A549 (cell line): ENCODE measurements at regions not wholly inside any gene's neighbourhood (a gene's known extent, or its start where the extent isn't known, plus 50 kb on each side); places are given as distances from the start of the nearest gene placed in this dataset.

ENCODE experiments used
- ATAC-seq, 2 experiments: fragments of 200-7000 bp in 1 of 2; fragments of >200 bp in 1 of 2; cut with Nextera tagmentation in 1 of 2; cut with Tn5 transposase in 1 of 2; 3 replicates each; pipeline versions ENCODE4 v1.8.0 to v1.9.1; 2018 to 2020; ENCODE audit warnings: mild to moderate bottlenecking in 1 of 2, moderate library complexity in 1 of 2
- CTCF ChIA-PET: fragments of 300-600 bp; sonication (Branson Sonifier 250); formaldehyde crosslinking; extraction: SDS; loops from one replicate; lab custom pipeline; 2021; ENCODE audit warnings: antibody characterized with exemption, inconsistent platforms; lab: Yijun Ruan, JAX
- POLR2A ChIA-PET: fragments of 350-600 bp; formaldehyde crosslinking; extraction: SDS; loops from one replicate; lab custom pipeline; 2021; ENCODE audit warnings: antibody characterized with exemption, inconsistent platforms; lab: Yijun Ruan, JAX
- DNase-seq, 2 experiments: peaks; one replicate each; pipeline versions ENCODE4 v3.0.0 to v3.0.0-alpha.2; 2011 to 2016; ENCODE audit warnings: low read depth in 1 of 2, low spot score in 1 of 2
- FAIRE-seq: peaks from 2 replicates; lab custom pipeline; 2011; peaks lifted over from hg19 to GRCh38; lab: Jason Lieb, UNC
- H3K27ac ChIP-seq, 2 experiments: fragments of >200 bp; sonication (Bioruptor Twin); formaldehyde crosslinking; 3 replicates each; pipeline ENCODE4 v1.5.1; 2016 to 2017
- H3K4me1 ChIP-seq: fragments of >200 bp; sonication (Bioruptor Twin); formaldehyde crosslinking; 3 replicates; pipeline ENCODE4 v1.6.1; 2016
- H3K4me2 ChIP-seq: fragments of >200 bp; sonication (Bioruptor Twin); formaldehyde crosslinking; 3 replicates; pipeline ENCODE4 v1.6.1; 2016
- H3K4me3 ChIP-seq: fragments of >200 bp; sonication (Bioruptor Twin); formaldehyde crosslinking; 3 replicates; pipeline ENCODE4 v1.5.1; 2016
- H3K9me3 ChIP-seq: fragments of >200 bp; sonication (Bioruptor Twin); formaldehyde crosslinking; 3 replicates; pipeline ENCODE4 v1.6.1; 2016
- CBX2 ChIP-seq: fragments of 200-600 bp; sonication (generic); IDR thresholded peaks from 2 replicates; pipeline ENCODE4 v1.6.1; 2016; ENCODE audit warnings: low read depth, mild to moderate bottlenecking, borderline replicate concordance
- CBX8 ChIP-seq: fragments of 200-600 bp; sonication (generic); IDR thresholded peaks from 2 replicates; pipeline ENCODE4 v1.6.1; 2016
- CHD2 ChIP-seq: fragments of 150-350 bp; IDR thresholded peaks from 2 replicates; pipeline ENCODE4 v1.6.1; 2014; ENCODE audit warnings: low read length; ENCODE audit not compliant: partially characterized antibody
- EHF ChIP-seq: fragments of 250-450 bp; sonication (Bioruptor Pico); IDR thresholded peaks from 2 replicates; pipeline ENCODE4 v1.5.0; 2020; ENCODE audit warnings: mild to moderate bottlenecking
- EHMT2 ChIP-seq: fragments of 200-600 bp; sonication (generic); IDR thresholded peaks from 2 replicates; pipeline ENCODE4 v1.6.1; 2016; ENCODE audit warnings: antibody characterized with exemption, low read depth, mild to moderate bottlenecking, moderate library complexity
- EP300 ChIP-seq, 2 experiments: fragments of >200 bp; sonication (Bioruptor Twin); formaldehyde crosslinking; IDR thresholded peaks; 2 replicates in 1 of 2; 3 replicates in 1 of 2; pipeline ENCODE4 v1.6.1; 2016 to 2017
- FOSB ChIP-seq: fragments of 250-450 bp; sonication (Bioruptor Pico); IDR thresholded peaks from 2 replicates; pipeline ENCODE4 v1.5.0; 2020; ENCODE audit warnings: mild to moderate bottlenecking, moderate library complexity
- FOSL2 ChIP-seq, 2 experiments: fragments of 450-650 bp in 1 of 2; fragments of >200 bp in 1 of 2; sonication (Bioruptor Twin) in 1 of 2; formaldehyde crosslinking; IDR thresholded peaks; 2 replicates each; pipeline versions ENCODE4 v1.5.0 to v1.6.1; 2016 to 2020; ENCODE audit warnings: mild to moderate bottlenecking in 1 of 2, moderate library complexity in 1 of 2
- FOXS1 ChIP-seq: fragments of 250-450 bp; sonication (Bioruptor Pico); IDR thresholded peaks from 2 replicates; pipeline ENCODE4 v1.5.0; 2020; ENCODE audit warnings: mild to moderate bottlenecking, moderate library complexity
- GATA3 ChIP-seq: IDR thresholded peaks from 2 replicates; pipeline ENCODE4 v1.6.1; 2012; ENCODE audit warnings: borderline replicate concordance
- HDAC2 ChIP-seq: fragments of 200-600 bp; sonication (generic); IDR thresholded peaks from 2 replicates; pipeline ENCODE4 v1.6.1; 2016
- HEYL ChIP-seq: fragments of 250-450 bp; sonication (Bioruptor Pico); IDR thresholded peaks from 2 replicates; pipeline ENCODE4 v1.8.0; 2021; ENCODE audit warnings: mild to moderate bottlenecking, moderate library complexity
- HOXB5 ChIP-seq: fragments of 250-450 bp; sonication (Bioruptor Pico); IDR thresholded peaks from 2 replicates; pipeline ENCODE4 v1.5.0; 2020; ENCODE audit warnings: mild to moderate bottlenecking, moderate library complexity
- KDM1A ChIP-seq: fragments of 200-600 bp; sonication (generic); IDR thresholded peaks from 2 replicates; pipeline ENCODE4 v1.6.1; 2016; ENCODE audit warnings: low read depth, mild to moderate bottlenecking
- KDM5A ChIP-seq: fragments of 200-600 bp; sonication (generic); IDR thresholded peaks from 2 replicates; pipeline ENCODE4 v1.6.1; 2016; ENCODE audit warnings: antibody characterized with exemption, mild to moderate bottlenecking
- MAFK ChIP-seq: fragments of 450-650 bp; IDR thresholded peaks from 2 replicates; pipeline ENCODE4 v1.6.1; 2014; ENCODE audit not compliant: partially characterized antibody
- MAZ ChIP-seq: fragments of 150-350 bp; IDR thresholded peaks from 2 replicates; pipeline ENCODE4 v1.6.1; 2014; ENCODE audit warnings: antibody characterized with exemption, low read depth, low read length, borderline replicate concordance
- MYC ChIP-seq: IDR thresholded peaks from 2 replicates; pipeline ENCODE4 v1.6.1; 2012; ENCODE audit warnings: mild to moderate bottlenecking, inconsistent platforms, low read length, improper control_type of control experiment, borderline replicate concordance
- PHF8 ChIP-seq: fragments of 200-600 bp; sonication (generic); IDR thresholded peaks from 2 replicates; pipeline ENCODE4 v1.6.1; 2016; ENCODE audit warnings: low read depth, mild to moderate bottlenecking, antibody characterized with exemption, moderate library complexity, borderline replicate concordance
- RAD21 ChIP-seq, 2 experiments: fragments of >200 bp in 1 of 2; sonication (Bioruptor Twin) in 1 of 2; formaldehyde crosslinking in 1 of 2; IDR thresholded peaks in 1 of 2; conservative IDR thresholded peaks in 1 of 2; 2 replicates in 1 of 2; 3 replicates in 1 of 2; pipeline ENCODE4 v1.6.1; 2012 to 2018; ENCODE audit warnings: inconsistent platforms in 1 of 2
- RARB ChIP-seq: fragments of 250-450 bp; sonication (Bioruptor Pico); IDR thresholded peaks from 2 replicates; pipeline ENCODE4 v1.8.0; 2021; ENCODE audit warnings: mild to moderate bottlenecking, moderate library complexity
- RFX5 ChIP-seq: fragments of 450-650 bp; IDR thresholded peaks from 2 replicates; pipeline ENCODE4 v1.7.1; 2014; ENCODE audit warnings: antibody characterized with exemption, mild to moderate bottlenecking, moderate library complexity
- RNF2 ChIP-seq: fragments of 200-600 bp; sonication (generic); IDR thresholded peaks from 2 replicates; pipeline ENCODE4 v1.6.1; 2016; ENCODE audit warnings: low read depth, mild to moderate bottlenecking, antibody characterized with exemption, moderate library complexity, borderline replicate concordance
- SREBF2 ChIP-seq: fragments of 450-650 bp; IDR thresholded peaks from 2 replicates; pipeline ENCODE4 v1.6.1; 2014; ENCODE audit warnings: mild to moderate bottlenecking, moderate library complexity
- TFCP2L1 ChIP-seq: fragments of 250-450 bp; sonication (Bioruptor Pico); IDR thresholded peaks from 2 replicates; pipeline ENCODE4 v1.5.0; 2021; ENCODE audit warnings: mild to moderate bottlenecking
- TP53 ChIP-seq: fragments of 250-450 bp; sonication (Bioruptor Pico); IDR thresholded peaks from 2 replicates; pipeline ENCODE4 v1.5.0; 2021; ENCODE audit warnings: mild to moderate bottlenecking, moderate library complexity
- ZC3H11A ChIP-seq: fragments of 450-650 bp; IDR thresholded peaks from 2 replicates; pipeline ENCODE4 v1.6.1; 2014; ENCODE audit warnings: antibody characterized with exemption, mild to moderate bottlenecking
- ZFP36 ChIP-seq: fragments of 450-650 bp; IDR thresholded peaks from 2 replicates; pipeline ENCODE4 v1.6.1; 2014; ENCODE audit warnings: borderline replicate concordance; ENCODE audit not compliant: partially characterized antibody
- ZSCAN20 ChIP-seq: fragments of 250-450 bp; sonication (Bioruptor Pico); IDR thresholded peaks from 2 replicates; pipeline ENCODE4 v1.8.0; 2022; ENCODE audit warnings: mild to moderate bottlenecking, moderate library complexity
- WGBS: methylation state at CpG from one replicate; pipeline ENCODE4 v1.1.6; 2017; ENCODE audit errors: missing lambda C conversion rate; 5-methylcytosine and 5-hydroxymethylcytosine counted together
- TF ChIP-seq, protein P1 (sequence below): fragments of >200 bp; sonication (Bioruptor Twin); formaldehyde crosslinking; IDR thresholded peaks from 3 replicates; pipeline ENCODE4 v1.5.1; 2016
- TF ChIP-seq, protein P2 (sequence below): IDR thresholded peaks from 2 replicates; pipeline ENCODE4 v1.6.1; 2012
- TF ChIP-seq, protein P3 (sequence below): fragments of 250-450 bp; sonication (Bioruptor Pico); IDR thresholded peaks from 2 replicates; pipeline ENCODE4 v1.5.0; 2020; ENCODE audit warnings: low read depth, mild to moderate bottlenecking, moderate library complexity
- TF ChIP-seq, protein P4 (sequence below): IDR thresholded peaks from 2 replicates; pipeline ENCODE4 v1.6.1; 2012
- TF ChIP-seq, protein P5 (sequence below): fragments of 150-350 bp; IDR thresholded peaks from 2 replicates; pipeline ENCODE4 v1.6.1; 2014; ENCODE audit warnings: low read depth, mild to moderate bottlenecking, low read length
- TF ChIP-seq, protein P6 (sequence below): fragments of >200 bp; sonication (Bioruptor Twin); formaldehyde crosslinking; IDR thresholded peaks from 2 replicates; pipeline ENCODE4 v1.6.1; 2016

DNA sequence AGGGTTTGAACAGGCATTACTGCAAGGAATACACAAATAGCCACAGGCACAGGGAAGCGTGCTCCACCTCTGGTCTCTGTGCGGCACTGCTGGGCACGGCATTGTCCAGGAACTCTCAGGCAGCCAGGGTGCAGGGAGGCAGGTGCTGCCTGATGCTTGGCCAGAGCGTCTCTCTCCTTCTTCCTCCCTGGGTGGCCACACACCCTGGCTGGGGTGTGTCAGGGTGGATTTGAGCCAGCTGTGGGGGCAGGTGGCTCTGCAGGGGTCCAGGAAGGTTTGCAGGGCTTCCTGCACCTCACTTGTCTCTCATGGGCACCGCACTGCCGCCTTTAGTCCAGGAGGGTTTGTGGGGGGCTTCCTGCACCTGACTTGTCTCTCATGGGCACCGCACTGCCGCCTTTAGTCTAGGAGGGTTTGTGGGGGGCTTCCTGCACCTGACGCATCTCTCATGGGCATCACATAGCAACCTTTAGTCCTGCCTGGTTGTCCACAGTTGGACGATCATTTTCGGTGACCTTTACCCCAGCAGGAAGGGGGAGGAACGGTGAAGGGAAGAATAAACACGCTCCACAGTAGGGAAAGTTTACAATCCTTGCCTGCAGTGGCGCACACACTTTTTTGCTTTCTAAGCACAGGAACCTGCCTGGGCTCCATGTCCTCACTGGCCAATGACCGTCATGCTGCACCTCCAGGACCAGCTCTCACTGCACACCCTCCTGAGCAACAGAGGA, 332.9 kb downstream of the EIPR1 start:
- no peaks in the 10 kb centered on the region for H3K9me3 ChIP-seq
- ChIA-PET POLR2A (no interaction called here), CTCF (no interaction called here)
- H3K4me3 ChIP-seq = no peak overlapping the region
- no peak overlapping the region for H3K4me2 ChIP-seq
- FAIRE-seq = no peak
- peak in 1 of 2 experiments; percentile 61; a peak in 3 of 6 replicates for ATAC-seq
- H3K4me1 ChIP-seq = no peaks in the 10 kb centered on the region
- H3K27ac ChIP-seq = no peak overlapping the region
- TF ChIP-seq PHF8 (no peak), MYC (no peak), FOSB (no peak), KDM5A (no peak), RNF2 (no peak), EP300 (IDR thresholded peaks at IDR 0.05) (no peak), ZFP36 (no peak), KDM1A (no peak), HOXB5 (CRISPR knock-in tag) (no peak), MAZ (no peak), FOSL2 (IDR thresholded peaks at IDR 0.05) (no peak), FOSL2 (CRISPR knock-in tag; IDR thresholded peaks at IDR 0.05) (no peak), SREBF2 (no peak), GATA3 (no peak), RARB (CRISPR knock-in tag) (no peak), TFCP2L1 (CRISPR knock-in tag) (no peak), ZSCAN20 (no peak)
- TF ChIP-seq, protein P1, sequence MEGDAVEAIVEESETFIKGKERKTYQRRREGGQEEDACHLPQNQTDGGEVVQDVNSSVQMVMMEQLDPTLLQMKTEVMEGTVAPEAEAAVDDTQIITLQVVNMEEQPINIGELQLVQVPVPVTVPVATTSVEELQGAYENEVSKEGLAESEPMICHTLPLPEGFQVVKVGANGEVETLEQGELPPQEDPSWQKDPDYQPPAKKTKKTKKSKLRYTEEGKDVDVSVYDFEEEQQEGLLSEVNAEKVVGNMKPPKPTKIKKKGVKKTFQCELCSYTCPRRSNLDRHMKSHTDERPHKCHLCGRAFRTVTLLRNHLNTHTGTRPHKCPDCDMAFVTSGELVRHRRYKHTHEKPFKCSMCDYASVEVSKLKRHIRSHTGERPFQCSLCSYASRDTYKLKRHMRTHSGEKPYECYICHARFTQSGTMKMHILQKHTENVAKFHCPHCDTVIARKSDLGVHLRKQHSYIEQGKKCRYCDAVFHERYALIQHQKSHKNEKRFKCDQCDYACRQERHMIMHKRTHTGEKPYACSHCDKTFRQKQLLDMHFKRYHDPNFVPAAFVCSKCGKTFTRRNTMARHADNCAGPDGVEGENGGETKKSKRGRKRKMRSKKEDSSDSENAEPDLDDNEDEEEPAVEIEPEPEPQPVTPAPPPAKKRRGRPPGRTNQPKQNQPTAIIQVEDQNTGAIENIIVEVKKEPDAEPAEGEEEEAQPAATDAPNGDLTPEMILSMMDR = no peak
- TF ChIP-seq, protein P2, sequence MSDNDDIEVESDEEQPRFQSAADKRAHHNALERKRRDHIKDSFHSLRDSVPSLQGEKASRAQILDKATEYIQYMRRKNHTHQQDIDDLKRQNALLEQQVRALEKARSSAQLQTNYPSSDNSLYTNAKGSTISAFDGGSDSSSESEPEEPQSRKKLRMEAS = no peak
- TF ChIP-seq, protein P3, sequence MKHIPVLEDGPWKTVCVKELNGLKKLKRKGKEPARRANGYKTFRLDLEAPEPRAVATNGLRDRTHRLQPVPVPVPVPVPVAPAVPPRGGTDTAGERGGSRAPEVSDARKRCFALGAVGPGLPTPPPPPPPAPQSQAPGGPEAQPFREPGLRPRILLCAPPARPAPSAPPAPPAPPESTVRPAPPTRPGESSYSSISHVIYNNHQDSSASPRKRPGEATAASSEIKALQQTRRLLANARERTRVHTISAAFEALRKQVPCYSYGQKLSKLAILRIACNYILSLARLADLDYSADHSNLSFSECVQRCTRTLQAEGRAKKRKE = no peak
- TF ChIP-seq, protein P4, sequence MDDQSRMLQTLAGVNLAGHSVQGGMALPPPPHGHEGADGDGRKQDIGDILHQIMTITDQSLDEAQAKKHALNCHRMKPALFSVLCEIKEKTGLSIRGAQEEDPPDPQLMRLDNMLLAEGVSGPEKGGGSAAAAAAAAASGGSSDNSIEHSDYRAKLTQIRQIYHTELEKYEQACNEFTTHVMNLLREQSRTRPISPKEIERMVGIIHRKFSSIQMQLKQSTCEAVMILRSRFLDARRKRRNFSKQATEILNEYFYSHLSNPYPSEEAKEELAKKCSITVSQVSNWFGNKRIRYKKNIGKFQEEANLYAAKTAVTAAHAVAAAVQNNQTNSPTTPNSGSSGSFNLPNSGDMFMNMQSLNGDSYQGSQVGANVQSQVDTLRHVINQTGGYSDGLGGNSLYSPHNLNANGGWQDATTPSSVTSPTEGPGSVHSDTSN = no peak
- 25% methylated on average over 15 of the region's 15 CpGs for WGBS
- peak in 1 of 2 experiments; percentile 16 for DNase-seq

DNA sequence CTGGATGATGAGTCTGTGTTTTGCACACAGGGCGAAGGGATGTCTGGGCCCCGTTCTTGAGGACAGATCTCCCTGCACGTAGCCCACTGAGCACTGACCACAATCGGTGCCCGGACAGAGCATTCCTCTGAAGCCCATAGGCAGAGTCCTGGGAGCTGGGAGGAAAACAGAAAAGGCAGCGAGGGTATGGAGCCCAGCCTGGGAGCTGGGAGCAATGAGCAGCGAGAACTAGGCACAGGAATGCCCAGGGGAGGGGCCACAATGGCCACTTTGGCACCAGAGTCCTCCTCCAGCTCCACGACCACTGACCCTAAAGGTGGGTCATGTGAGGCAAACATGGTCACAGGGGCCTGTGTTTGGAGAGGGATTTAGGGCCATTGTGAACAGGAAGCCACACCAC, 333.9 kb downstream of the EIPR1 start:
- Histone ChIP-seq H3K4me2 (no peak overlapping the region), H3K9me3 (no peaks in the 10 kb centered on the region), H3K4me3 (no peak overlapping the region), H3K27ac (no peak overlapping the region), H3K4me1 (no peaks in the 10 kb centered on the region)
- 55% methylated on average over 8 of the region's 8 CpGs for WGBS
- TF ChIP-seq ZC3H11A (no peak), MAFK (no peak), EP300 (IDR thresholded peaks at IDR 0.05) (no peak), RFX5 (no peak), CBX8 (no peak), FOXS1 (CRISPR knock-in tag) (no peak), RNF2 (no peak), TFCP2L1 (CRISPR knock-in tag) (no peak), EHMT2 (no peak), CHD2 (no peak), HEYL (no peak), RAD21 (conservative IDR thresholded peaks at IDR 0.05 in 1 of 2, IDR thresholded peaks at IDR 0.05 in 1 of 2) (no peak), EHF (CRISPR knock-in tag) (no peak), CBX2 (no peak), TP53 (CRISPR knock-in tag) (no peak), RARB (CRISPR knock-in tag) (no peak), HDAC2 (no peak), MYC (no peak)
- TF ChIP-seq, protein P5, sequence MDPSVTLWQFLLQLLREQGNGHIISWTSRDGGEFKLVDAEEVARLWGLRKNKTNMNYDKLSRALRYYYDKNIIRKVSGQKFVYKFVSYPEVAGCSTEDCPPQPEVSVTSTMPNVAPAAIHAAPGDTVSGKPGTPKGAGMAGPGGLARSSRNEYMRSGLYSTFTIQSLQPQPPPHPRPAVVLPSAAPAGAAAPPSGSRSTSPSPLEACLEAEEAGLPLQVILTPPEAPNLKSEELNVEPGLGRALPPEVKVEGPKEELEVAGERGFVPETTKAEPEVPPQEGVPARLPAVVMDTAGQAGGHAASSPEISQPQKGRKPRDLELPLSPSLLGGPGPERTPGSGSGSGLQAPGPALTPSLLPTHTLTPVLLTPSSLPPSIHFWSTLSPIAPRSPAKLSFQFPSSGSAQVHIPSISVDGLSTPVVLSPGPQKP = no peak
- TF ChIP-seq, protein P6, sequence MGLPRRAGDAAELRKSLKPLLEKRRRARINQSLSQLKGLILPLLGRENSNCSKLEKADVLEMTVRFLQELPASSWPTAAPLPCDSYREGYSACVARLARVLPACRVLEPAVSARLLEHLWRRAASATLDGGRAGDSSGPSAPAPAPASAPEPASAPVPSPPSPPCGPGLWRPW = no peak
- ATAC-seq (no peak), DNase-seq (no peak), FAIRE-seq (no peak)
- POLR2A ChIA-PET = no interaction called here
- CTCF ChIA-PET = no interaction called here
